GM19238 (cell line): ENCODE measurements at regions not wholly inside any gene's neighbourhood (a gene's known extent, or its start where the extent isn't known, plus 50 kb on each side); places are given as distances from the start of the nearest gene placed in this dataset.
"Not testable (repeated sequence)": the region's sequence is repeated elsewhere in the genome, so short reads cannot be mapped to it uniquely, and the experiment has no call there.

Source experiments
- DNase-seq: peaks from one replicate; pipeline ENCODE4 v3.0.0; 2011; ENCODE audit warnings: low spot score; ENCODE audit not compliant: insufficient read length

DNA sequence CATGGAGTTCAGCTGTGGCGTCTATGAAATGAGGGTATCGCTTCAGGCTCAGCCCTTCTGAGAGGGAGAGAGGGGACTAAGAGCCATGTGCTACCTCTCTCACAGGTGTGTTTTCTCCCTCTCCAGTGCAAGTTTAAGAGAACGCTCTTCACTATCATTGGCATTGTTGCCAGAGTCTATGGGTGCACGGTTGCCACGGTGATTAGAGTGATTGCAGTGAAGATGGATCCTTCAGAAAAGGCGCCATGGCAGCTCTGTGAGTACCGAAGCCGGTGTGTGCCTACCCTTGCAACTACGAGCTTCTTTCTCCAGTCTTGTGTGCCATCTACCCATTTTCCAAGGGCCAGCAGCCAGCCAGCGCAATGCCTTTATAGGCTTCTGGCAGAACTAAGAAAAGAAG is 290.5 kb downstream of the OMA1 start:
- no peak for DNase-seq

DNA sequence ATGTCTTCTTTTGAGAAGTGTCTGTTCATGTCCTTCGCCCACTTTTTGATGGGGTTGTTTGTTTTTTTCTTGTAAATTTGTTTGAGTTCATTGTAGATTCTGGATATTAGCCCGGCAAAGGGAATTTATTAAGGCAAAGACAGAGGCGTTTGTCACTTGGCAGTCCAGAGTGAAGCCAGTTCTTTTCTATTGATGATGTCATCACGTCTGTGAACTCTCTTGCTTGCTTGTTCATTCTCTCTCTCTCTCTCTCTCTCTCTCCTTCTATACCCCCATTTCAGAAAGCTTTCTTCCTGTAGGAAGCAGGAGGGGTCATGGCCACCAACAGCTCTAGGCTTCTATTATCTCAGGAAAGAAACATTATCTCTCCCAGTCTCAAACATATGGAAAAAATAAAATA is 291.3 kb downstream of the OMA1 start:
- no peak for DNase-seq

DNA sequence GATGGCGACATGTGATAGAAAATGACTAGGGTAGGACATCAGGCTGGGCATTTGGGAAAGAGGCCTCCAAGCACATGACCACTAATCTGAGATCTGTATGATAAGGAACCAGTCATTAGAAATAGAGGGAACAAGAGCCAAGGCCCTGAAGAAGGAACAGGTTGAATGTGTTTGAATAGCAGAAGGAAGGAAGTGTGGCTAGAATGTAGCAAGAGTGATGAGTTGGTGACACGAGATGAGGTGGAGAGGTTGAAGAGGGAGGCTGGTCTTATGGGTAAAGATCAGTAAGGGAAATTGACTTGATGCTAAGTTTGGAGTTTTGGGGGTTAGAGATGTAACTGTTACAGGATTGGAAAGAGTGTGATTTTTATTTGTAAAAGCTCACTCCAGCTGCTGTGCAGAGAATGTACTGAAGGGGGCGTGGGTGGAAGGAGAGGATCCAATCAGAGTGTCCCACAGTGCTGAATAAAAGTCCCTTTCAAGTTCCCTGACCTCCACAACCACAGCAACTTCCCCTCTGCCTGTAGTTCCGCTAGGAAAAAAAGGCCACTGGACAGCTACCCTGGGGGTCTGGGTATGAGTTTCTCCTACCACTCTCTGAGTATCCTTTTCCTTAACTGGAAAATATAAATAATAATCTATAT is 295.0 kb downstream of the OMA1 start:
- DNase-seq: no peak

DNA sequence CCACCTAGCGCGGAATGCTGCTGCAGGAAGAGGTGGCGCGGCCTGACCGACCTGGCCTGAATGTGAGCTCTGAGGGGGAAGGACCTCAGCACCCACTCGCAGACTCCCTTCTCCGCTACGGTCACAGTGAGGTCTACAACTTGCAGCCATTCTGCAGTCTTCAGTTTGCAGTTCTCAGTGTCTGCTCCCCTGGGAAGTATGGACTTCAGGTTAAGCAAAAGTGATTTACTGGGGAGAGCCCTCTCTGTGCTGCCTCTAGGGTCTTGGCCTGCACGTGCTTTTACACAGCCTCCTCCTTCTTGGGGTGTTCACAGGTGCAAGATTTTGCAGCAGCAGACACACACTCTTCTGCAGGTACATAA is 296.0 kb downstream of the OMA1 start:
- DNase-seq: no peak

DNA sequence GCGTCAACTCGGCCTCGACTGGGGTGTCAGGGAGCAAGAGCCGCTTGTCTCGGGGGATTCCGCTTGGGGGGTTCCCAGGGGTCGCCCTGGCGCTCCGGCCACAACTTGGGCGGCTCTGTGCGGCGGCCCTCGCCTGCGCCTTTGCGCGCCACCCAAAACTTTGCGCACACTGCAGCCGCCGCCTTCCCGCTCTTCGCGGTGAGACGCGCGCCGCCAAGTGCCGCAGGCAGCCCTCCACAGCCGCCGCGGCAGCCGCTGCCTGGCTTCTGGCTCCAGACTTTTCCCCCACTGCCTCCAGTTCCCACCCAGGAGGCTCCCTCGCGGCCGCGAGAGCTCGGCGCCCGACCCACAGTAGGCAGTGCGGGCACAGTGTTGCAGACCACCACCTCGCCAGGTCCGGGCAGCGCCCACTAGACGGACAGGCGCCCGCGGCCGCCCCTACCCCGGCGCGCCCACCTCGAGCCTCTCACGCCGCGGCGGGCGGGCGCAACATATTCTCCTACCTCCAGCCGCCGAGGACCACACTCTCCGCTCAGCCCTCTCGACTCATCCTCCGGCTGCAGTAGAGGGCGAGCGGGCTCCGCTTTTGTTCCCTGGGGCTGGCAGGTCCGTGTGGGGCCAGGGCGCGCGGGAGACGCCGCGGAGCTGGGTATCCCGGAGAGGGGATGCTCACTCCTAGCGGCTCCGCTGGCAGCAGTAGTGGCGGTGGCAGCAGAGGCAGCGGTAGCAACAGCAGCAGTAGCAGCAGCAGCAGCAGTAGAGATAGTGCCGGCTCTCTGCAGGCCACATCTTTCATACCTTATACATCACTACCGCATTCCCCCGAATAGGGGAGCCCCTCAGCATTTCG is 296.6 kb downstream of the OMA1 start:
- DNase-seq: no peak

DNA sequence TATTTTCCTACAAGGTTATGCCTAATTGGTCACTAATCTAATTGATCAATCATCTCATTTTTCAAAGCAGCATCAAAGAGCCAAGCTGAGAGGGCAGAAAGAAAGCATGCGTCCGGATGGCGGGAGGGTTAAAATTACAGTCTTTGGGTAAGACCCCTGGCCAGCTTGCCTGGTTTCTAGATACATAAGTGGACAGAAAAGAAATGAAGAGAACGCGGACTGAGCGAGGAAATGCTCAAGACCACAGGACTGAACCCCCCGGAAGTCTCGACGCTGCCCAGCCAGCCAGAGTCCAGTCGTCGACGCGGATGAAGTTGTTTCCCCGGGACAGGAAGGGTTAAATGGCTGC is 297.2 kb downstream of the OMA1 start:
- no peak for DNase-seq

DNA sequence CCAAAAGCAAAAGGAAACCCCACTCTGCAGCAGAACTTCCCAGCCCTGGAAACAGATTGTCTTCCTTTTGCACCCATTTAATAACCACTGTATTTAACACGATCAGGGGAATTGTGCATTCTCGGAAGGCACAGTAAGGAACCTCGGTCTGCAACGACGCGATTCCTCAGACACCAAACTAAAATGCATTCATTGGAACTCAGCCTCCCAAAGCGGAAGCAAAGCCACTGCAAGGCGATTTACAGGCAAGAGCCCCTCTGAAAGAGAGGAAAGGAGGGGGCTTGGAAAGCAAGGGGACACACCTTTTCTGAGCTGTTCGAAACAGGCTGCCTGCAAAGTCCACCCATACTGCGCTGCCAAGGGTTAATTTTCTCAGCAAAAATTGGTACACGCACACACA is 297.7 kb downstream of the OMA1 start:
- DNase-seq: no peak

DNA sequence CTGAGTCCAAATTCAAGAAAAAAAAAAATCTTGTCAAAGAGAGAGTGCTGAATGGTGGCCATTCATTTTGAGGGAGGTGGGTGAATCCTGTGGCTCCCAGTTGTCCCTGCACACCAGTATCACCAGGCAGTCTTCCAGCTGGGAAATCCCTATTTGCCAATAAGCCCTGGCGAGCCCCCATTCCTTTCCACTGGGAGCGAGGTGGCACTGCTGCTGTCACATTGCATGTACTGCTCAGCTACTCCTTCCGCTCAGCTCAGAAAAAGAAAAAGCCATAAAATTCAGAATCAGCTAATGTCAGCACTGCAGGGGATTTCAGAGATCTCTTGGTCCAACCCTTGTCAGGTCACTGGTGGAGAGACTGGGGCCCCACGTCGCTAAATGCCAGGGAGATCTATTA is 298.5 kb downstream of the OMA1 start:
- no peak for DNase-seq

DNA sequence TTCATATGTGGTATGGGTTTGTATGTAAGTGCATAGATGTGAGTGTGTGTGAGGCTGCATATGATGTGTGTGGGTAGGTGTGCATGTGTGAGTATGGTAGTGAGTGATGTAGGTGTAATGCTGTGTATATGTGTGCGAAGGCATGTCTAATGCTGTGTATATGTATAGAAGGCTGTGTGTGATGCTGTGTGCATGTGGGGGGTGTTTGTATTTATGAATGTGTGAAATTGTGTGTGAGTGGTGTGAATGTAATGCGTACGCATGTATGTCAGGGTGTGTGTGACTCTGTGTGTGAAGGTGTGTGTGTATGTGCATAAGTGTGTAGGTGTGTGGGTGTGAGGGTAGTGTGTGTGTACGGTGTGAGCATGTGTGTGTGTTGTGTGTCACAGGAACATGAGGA is 300.0 kb downstream of the OMA1 start:
- DNase-seq: no peak

DNA sequence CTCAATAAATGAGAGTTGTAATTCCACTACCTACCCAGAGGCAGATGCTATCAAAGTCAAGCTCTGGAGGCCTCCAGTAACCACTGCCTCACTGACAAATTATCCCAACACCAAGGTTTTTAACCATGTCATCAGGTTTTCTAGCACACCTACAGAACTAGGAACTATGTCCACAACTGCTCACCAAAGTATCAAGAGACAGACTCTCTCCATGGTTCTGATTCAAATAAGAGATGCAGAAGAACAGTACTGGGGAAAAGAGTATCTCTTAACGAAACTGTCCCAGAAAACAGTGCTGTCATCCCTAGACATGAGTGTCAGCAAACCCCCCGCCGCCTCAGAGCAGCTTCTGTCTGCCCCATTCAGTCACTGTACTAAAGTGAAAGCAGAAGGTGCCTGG is 301.7 kb downstream of the OMA1 start:
- DNase-seq: no peak

DNA sequence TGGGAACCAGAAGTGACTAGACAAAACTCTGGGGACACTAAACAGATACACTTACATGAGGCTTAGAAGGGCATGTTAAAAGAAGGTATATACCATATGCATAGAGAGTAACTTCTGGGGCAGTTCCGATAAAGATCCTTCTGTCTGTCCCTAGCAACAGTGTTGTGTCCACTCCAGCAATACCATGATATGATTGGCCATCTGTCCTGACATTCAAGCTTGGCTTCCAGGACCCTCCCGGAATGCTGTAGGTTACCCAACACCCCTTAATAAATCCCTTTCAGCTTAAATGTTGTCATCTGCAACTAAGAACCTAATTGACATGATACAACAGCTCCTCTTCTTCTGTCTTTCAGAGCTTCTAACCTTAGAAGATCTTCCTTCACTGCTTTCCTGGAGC is 307.7 kb downstream of the OMA1 start:
- DNase-seq: no peak

DNA sequence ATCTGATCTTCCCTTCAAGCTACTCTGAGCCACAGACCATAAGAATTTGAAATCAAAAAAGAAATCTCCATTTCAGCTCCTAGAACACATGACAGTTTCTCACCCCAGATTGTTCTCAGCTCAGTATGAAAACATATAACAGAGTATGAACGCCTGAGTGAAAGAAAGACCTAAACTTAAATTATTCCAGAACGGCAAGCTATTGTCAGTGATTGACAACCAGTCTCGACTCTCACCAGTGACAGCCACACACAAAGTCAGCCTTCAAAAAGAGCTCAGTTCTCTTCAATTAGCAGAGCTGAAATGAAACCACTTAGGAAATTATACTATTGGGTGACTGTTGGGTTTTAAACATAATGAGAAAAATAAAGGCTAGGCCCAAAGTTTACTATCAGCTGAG is 312.8 kb downstream of the OMA1 start:
- DNase-seq: no peak

DNA sequence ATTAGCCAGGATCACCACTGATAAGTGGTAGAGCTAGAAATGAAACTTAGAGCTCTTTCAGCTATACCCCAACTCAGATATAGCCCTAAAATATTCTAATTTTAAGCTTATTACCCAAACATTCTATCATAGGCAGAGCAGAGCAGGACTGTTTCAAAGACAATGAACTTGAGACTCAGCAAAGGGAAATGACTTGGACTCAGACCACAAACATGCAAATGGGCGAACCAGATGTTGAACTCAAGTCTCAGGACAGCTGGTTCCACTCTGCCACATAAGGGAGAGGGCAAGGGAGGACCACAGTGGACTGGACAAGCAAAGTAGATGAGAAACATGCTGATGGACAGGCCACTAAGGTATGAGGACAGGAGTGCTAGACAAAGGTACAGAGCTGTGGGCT is 315.3 kb downstream of the OMA1 start:
- no peak for DNase-seq

DNA sequence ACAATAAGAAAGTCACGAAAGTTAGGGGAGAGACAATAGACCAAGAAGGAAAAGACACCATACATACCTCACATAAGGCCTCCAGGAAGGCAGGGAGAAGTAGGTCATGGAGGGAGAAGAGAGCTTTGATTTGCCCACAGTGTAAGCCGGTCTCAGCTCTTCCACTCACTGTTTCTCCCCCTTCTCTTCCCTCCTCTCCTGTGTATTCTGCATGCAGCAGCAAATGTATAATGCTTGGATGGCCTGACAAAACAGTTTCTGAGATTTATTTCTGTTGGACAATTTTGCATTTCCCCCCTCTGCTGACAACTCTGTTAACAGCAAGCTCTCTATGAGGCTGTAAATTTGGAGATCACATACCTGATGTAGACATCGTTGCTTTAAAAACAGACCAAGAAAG is 318.9 kb downstream of the OMA1 start:
- no peak for DNase-seq

DNA sequence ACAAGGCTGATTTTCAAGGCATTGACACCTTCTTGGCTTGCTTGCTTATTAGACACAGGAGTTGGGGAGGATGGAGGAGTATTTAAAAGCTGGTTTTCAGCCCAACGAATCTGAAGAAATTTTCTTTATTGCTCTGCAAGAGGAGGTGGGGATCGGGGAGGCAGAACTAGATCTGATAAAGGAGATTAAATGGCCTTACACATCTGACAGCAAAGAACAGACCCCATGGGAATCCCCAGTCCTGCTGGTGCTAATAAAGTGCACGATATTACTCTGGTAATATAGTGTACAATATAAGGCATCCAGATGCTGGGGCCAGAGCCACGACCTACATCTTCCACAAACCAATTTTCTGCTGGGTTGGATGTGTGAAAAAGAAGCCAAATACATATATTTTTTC is 323.0 kb downstream of the OMA1 start:
- DNase-seq: no peak

DNA sequence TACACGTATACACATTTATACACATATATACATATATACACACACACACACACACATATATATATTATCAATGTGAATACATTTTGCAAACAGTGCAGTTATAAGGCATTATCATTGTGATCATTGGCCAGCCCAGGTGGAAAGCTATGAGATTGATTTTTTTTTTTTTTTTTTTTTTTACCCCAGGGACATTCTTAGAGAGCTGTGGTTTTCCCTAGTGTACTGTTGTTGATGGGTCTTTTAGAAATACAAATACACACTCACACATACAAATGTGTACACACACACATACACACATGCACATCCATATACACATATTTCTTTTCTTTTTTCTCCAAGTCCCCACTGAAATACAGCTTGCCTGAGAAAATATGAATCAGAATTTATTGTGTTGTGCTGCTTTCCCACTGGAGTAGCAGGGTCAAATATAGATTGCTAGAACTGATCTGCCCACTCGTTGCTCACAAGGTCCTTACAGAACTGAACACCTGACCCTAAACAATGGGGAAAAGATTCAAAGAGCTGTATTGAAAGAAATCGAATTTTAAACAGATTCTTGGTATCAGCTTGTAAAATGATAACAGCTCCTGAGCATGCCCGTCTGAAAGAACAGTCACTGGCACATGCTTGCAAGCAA is 325.6 kb downstream of the OMA1 start:
- DNase-seq: no peak

DNA sequence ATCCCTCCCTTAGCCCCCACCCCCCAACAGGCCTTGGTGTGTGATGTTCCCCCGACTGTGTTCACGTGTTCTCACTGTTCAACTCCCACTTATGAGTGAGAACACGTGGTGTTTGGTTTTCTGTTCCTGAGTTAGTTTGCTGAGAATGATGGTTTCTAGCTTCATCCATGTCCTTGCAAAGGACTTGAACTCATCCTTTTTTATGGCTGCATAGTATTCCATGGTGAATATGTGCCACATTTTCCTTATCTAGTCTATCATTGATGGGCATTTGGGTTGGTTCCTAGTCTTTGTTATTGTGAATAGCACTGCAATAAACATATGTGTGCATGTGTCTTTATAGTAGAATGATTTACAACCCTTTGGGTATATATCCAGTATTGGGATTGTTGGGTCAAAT is 330.4 kb downstream of the OMA1 start:
- DNase-seq: not testable (repeated sequence)

DNA sequence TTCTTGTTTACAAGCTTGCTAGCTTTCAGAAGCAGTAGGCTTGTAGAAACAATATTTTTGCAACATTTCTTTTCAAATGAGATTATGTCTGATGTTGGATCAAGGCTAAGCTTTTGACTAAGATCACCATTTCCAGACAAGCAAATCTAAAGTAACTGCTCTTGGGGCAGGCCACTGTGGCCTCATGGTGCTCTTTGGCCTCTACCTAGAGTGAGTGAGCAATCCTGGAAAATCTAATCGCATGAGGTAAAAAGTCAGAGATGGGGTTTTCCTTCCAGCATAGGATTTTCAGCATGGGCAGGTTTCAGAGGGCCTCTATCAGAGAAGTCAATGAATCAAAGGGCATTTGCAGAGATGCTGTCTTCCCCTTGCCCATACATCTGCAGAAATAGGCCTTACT is 331.9 kb downstream of the OMA1 start:
- no peak for DNase-seq

DNA sequence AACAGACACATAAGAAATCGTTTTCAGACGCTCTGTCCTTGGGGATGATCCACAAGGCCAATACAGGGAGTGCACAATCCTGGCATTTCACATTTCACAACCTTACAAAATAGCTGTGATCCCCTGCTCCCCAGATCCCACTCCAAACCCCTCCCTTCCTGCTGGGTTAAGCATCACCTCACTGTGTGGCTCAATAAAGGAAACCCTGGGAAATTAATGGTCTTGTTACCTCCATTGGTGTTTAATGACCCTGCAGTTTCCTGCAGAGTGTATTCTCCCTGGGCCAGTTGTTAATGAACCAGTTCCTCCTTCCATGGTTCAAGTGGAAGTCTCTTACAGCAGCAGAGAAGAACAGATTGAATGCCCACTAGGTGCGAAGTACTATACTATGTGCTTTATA is 334.7 kb downstream of the OMA1 start:
- no peak for DNase-seq

DNA sequence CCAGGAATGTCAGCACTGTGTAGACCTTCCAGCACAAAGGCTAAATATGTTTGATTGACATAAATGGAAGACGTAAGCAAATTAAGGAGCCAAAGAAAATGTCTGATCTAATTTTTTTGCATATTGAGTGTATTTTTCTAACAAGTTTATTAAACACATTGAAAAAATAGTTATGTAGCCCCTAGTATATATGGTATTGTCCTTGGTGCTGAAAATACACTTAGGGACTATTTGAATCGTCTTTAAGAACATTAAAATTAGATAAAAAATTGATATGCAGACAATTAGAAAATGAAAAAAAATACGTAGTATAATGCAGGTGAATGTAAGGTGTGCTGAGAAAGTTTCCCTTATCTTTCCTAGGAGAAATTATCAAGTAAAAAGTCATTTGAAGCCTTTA is 337.0 kb downstream of the OMA1 start:
- DNase-seq: no peak

DNA sequence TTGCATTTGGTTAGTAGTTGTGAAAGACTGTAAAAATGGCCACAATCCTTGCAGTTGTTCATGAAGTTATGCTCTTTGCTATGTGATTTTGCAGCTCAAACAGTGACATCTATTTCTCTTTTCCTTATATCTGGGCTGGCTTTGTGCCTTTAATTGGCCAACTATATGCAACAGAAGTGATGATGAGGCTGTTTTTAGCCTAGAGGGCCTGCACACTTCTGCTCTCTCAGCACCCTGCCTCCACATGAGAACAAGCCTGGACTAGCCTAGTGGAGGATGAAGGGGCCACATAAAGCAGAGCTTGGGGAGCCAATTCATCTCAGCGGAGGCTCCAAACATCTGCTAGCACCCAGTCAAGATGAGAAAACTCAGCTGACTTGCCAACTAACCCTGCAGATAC is 339.8 kb downstream of the OMA1 start:
- no peak for DNase-seq

DNA sequence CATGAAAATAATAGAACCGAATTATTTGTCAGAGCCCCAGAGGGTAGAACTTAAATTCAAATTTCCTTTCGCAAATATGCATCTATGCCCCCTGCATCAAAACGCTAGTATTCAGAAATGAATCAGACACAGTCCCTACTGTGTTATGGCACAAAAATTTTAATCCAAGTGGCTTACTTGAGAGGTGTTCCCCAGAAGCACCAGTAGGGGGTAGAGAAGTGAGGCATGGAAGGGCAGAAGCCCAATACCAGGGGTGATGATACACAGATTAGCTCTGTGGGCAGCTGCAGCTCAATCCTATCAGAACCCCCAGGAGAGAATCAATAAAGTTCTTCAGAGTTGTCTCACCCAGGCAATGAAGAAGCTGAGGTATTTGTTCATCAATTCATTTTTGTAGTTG is 342.2 kb downstream of the OMA1 start:
- DNase-seq: no peak

DNA sequence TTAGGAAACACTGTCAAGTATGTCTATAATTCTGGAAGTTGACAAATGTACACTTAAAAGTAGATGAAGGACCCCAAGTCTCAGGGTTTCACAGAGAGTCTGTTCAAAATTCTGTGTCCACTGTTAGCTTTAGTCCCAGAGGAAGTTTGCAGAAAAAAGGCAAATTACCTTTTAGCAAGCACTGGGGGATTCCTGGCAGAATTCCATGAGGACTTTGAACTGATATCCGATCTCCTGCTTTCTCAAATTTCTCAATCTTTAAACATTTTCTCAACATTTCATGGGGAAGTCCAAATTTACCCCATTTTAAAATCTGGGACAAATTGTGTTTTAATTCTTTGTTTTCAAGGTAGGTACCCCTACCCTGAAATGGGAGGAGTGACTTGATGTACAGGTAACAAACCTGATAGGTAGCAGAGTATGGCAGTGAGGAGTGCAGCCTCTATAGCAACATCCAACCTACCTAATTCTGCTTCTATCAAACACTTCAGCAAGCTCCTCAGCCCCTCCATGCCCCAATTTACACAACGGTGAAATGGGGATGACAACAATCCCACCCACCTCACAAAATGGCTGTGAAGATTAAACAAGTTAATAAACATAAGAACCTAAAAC is 344.9 kb downstream of the OMA1 start:
- DNase-seq: no peak
